Motor neuron (in vitro differentiated cells): ENCODE measurements at regions not wholly inside any gene's neighbourhood (a gene's known extent, or its start where the extent isn't known, plus 50 kb on each side); places are given as distances from the start of the nearest gene placed in this dataset.
A peak's percentile ranks its signal among the peaks of the same experiment; 100 is the strongest.

Source experiments
- ATAC-seq, 8 experiments: fragments of 200-7000 bp; cut with Tn5 transposase; replicated peaks in 6 of 8; 2 replicates each; pipeline ENCODE4 v1.8.0; 2021; ENCODE audit warnings: mild to moderate bottlenecking in 8 of 8, moderate library complexity in 8 of 8
- H3K27ac ChIP-seq, 2 donors: fragments of 250-450 bp; sonication (Bioruptor Pico); 2 replicates each; pipeline ENCODE4 v1.9.0; 2021; ENCODE audit warnings: antibody characterized with exemption in 2 of 2, mild to moderate bottlenecking in 2 of 2, moderate library complexity in 1 of 2
- H3K4me1 ChIP-seq, 2 donors: fragments of 250-450 bp; sonication (Bioruptor Pico); replicated peaks in 1 of 2; 2 replicates each; pipeline ENCODE4 v1.6.1; 2021; ENCODE audit warnings: antibody characterized with exemption in 2 of 2, mild to moderate bottlenecking in 2 of 2, moderate library complexity in 1 of 2
- H3K4me3 ChIP-seq, 5 donors: fragments of 250-450 bp; sonication (Bioruptor Pico); 2 replicates each; pipeline ENCODE4 v1.9.0; 2021; ENCODE audit warnings: antibody characterized with exemption in 5 of 5, mild to moderate bottlenecking in 5 of 5, moderate library complexity in 4 of 5
- WGBS, 10 experiments: fragments of 450-650 bp; shearing (Covaris generic); methylation state at CpG; one replicate each; pipeline ENCODE4 v1.0.0; 2022; 5-methylcytosine and 5-hydroxymethylcytosine counted together
- in situ Hi-C, 9 experiments: fragments of 400-800 bp; cut with MboI; loops; one replicate each; pipeline ENCODE4 v1.15.0; 2021; ENCODE audit warnings: low sequenced_read_pairs in 9 of 9, low pct_unique_long_range_greater_than_20kb in 2 of 9; ENCODE audit not compliant: unreplicated experiment in 9 of 9

GRCh38 chr14:97960436-97960835, 1163.3 kb downstream of the VRK1 start:
- in situ Hi-C loops = loop anchor here in 1 of 9 experiments (25.0 kb wide), 1 partner anchor 1302 kb away; the partner anchor contains the start of gene BCL11B
- no peak for ATAC-seq
- no peak overlapping the region for H3K4me3 ChIP-seq
- no peak overlapping the region for H3K27ac ChIP-seq
- WGBS, 10 experiments = 6 to 90% (median 41%) methylated on average over 1 to 4 of the region's 4 CpGs; no CpG with 5 or more reads in 2 of the 10 experiments
- peaks cover 0 to 3% of the 10 kb centered on the region in 2 donors for H3K4me1 ChIP-seq

- Histone ChIP-seq H3K4me1 (peaks cover 2 to 11% of the 10 kb centered on the region in 2 donors), H3K27ac (no peak overlapping the region), H3K4me3 (no peak overlapping the region)
- in situ Hi-C loops = loop anchor here in 1 of 9 experiments (25.0 kb wide), 1 partner anchor 1292 kb away; the partner anchor contains the start of gene BCL11B
- no peak for ATAC-seq
- WGBS, 10 experiments = 0 to 63% (median 17%) methylated on average over 1 of the region's 1 CpG; no CpG with 5 or more reads in 1 of the 10 experiments
These were observed 1173.0 kb downstream of the VRK1 start for GRCh38 chr14:97970222-97970621.

GRCh38 chr14:97975216-97975615, 1178.0 kb downstream of the VRK1 start:
- in situ Hi-C loops = no loop called here
- Histone ChIP-seq H3K4me3 (no peak overlapping the region), H3K27ac (no peak overlapping the region), H3K4me1 (peaks cover 0 to 11% of the 10 kb centered on the region in 2 donors)
- no peak for ATAC-seq
- 82 to 100% (median 90%) methylated on average over 1 to 2 of the region's 3 CpGs; no CpG with 5 or more reads in 4 of the 10 experiments for WGBS, 10 experiments

- in situ Hi-C loops = no loop called here
- no peak overlapping the region for H3K27ac ChIP-seq
- H3K4me3 ChIP-seq = no peak overlapping the region
- no peak for ATAC-seq
- H3K4me1 ChIP-seq = peaks cover 0 to 11% of the 10 kb centered on the region in 2 donors
- 0 to 100% (median 90%) methylated on average over 2 to 4 of the region's 6 CpGs; no CpG with 5 or more reads in 1 of the 10 experiments for WGBS, 10 experiments
These were observed 1178.8 kb downstream of the VRK1 start for GRCh38 chr14:97975962-97976361.

- H3K27ac ChIP-seq = no peak overlapping the region
- no peak overlapping the region for H3K4me3 ChIP-seq
- in situ Hi-C loops = no loop called here
- peaks cover 0 to 11% of the 10 kb centered on the region in 2 donors for H3K4me1 ChIP-seq
- 0 to 87% (median 70%) methylated on average over 1 to 6 of the region's 6 CpGs; no CpG with 5 or more reads in 3 of the 10 experiments for WGBS, 10 experiments
- ATAC-seq = no peak
These were observed 1179.7 kb downstream of the VRK1 start for GRCh38 chr14:97976861-97977260.

- Histone ChIP-seq H3K4me3 (no peak overlapping the region), H3K4me1 (peaks cover 0 to 8% of the 10 kb centered on the region in 2 donors), H3K27ac (no peak overlapping the region)
- in situ Hi-C loops = no loop called here
- ATAC-seq = peak in 6 of 8 experiments; percentile 25 to 88 (median 39)
- 0 to 100% (median 57%) methylated on average over 1 to 7 of the region's 17 CpGs; no CpG with 5 or more reads in 2 of the 10 experiments for WGBS, 10 experiments
These were observed 1180.6 kb downstream of the VRK1 start for GRCh38 chr14:97977651-97978261.

- H3K4me1 ChIP-seq = peaks cover 0 to 2% of the 10 kb centered on the region in 2 donors
- in situ Hi-C loops = no loop called here
- H3K4me3 ChIP-seq = no peak overlapping the region
- ATAC-seq = peak; percentile 81 to 100 (median 100)
- WGBS, 10 experiments = 0 to 59% (median 8%) methylated on average over 2 to 9 of the region's 9 CpGs; no CpG with 5 or more reads in 2 of the 10 experiments
- no peak overlapping the region for H3K27ac ChIP-seq
These were observed 1181.2 kb downstream of the VRK1 start for GRCh38 chr14:97978341-97978740.

- Histone ChIP-seq H3K4me3 (no peak overlapping the region), H3K4me1 (peaks cover 0 to 6% of the 10 kb centered on the region in 2 donors), H3K27ac (no peak overlapping the region)
- ATAC-seq = no peak
- in situ Hi-C loops = no loop called here
- 0 to 100% (median 66%) methylated on average over 1 to 4 of the region's 4 CpGs for WGBS, 10 experiments
These were observed 1196.4 kb downstream of the VRK1 start for GRCh38 chr14:97993508-97994019.

GRCh38 chr14:97994020-97994531, 1196.9 kb downstream of the VRK1 start:
- in situ Hi-C loops = no loop called here
- no peak for ATAC-seq
- peaks cover 0 to 6% of the 10 kb centered on the region in 2 donors for H3K4me1 ChIP-seq
- H3K4me3 ChIP-seq = no peak overlapping the region
- no peak overlapping the region for H3K27ac ChIP-seq
- WGBS, 10 experiments = 10 to 100% (median 64%) methylated on average over 1 to 4 of the region's 5 CpGs

GRCh38 chr14:97995038-97995437, 1197.9 kb downstream of the VRK1 start:
- in situ Hi-C loops = no loop called here
- Histone ChIP-seq H3K4me1 (peaks cover 0 to 6% of the 10 kb centered on the region in 2 donors), H3K27ac (no peak overlapping the region), H3K4me3 (no peak overlapping the region)
- no peak for ATAC-seq
- 50 to 100% (median 93%) methylated on average over 1 to 2 of the region's 2 CpGs; no CpG with 5 or more reads in 3 of the 10 experiments for WGBS, 10 experiments

- WGBS, 10 experiments = 11 to 100% (median 96%) methylated on average over 1 to 2 of the region's 2 CpGs; no CpG with 5 or more reads in 4 of the 10 experiments
- H3K4me3 ChIP-seq = no peak overlapping the region
- in situ Hi-C loops = no loop called here
These were observed 1198.3 kb downstream of the VRK1 start for GRCh38 chr14:97995531-97995930.

GRCh38 chr14:98006008-98006407, 1208.8 kb downstream of the VRK1 start:
- no peaks in the 10 kb centered on the region for H3K4me1 ChIP-seq
- H3K27ac ChIP-seq = no peak overlapping the region
- in situ Hi-C loops = no loop called here
- no peak overlapping the region for H3K4me3 ChIP-seq
- no peak for ATAC-seq
- whole genome bisulfite sequencing, 10 experiments = 59 to 100% (median 78%) methylated on average over 1 to 7 of the region's 7 CpGs

More at GRCh38 chr14:97995531-97995930, 1198.3 kb downstream of the VRK1 start:
- Histone ChIP-seq H3K4me1 (peaks cover under 1 to 6% of the 10 kb centered on the region in 2 donors), H3K27ac (no peak overlapping the region)
- ATAC-seq = no peak

GRCh38 chr14:98008381-98009113, 1211.4 kb downstream of the VRK1 start:
- Histone ChIP-seq H3K27ac (no peak overlapping the region), H3K4me1 (no peaks in the 10 kb centered on the region), H3K4me3 (no peak overlapping the region)
- WGBS, 10 experiments = 56 to 100% (median 88%) methylated on average over 1 to 4 of the region's 4 CpGs; no CpG with 5 or more reads in 1 of the 10 experiments
- in situ Hi-C loops = no loop called here
- ATAC-seq = no peak
